GM21423 (cell line): ENCODE measurements at regions not wholly inside any gene's neighbourhood (a gene's known extent, or its start where the extent isn't known, plus 50 kb on each side); places are given as distances from the start of the nearest gene placed in this dataset.
A peak's percentile ranks its signal among the peaks of the same experiment; 100 is the strongest.
"Not testable (repeated sequence)": the region's sequence is repeated elsewhere in the genome, so short reads cannot be mapped to it uniquely, and the experiment has no call there.

ENCODE experiments used
- ATAC-seq: cut with Tn5 transposase; IDR thresholded peaks from one replicate; pipeline ENCODE4 v1.9.1; 2021; ENCODE audit warnings: mild to moderate bottlenecking, moderate library complexity; ENCODE audit not compliant: unreplicated experiment

DNA sequence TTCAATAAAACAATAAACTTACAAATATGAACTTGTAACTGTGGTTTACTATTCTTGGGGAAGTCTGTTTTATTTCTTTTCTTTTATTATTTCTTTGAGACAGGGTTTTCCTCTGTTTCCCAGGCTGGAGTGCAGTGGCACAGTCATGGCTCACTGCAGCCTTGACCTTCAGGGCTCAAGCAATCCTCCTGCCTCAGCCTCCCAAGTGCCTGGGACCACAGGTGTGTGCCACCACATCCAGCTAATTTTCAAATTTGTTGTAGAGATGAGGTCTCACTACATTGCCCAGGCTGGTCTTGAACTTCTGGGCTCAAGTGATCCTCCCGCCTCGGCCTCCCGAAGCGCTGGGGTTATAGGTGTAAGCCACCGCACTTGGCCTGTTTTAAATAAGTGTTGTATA is 343.4 kb downstream of the SOX9 start:
- not testable (repeated sequence) for ATAC-seq

DNA sequence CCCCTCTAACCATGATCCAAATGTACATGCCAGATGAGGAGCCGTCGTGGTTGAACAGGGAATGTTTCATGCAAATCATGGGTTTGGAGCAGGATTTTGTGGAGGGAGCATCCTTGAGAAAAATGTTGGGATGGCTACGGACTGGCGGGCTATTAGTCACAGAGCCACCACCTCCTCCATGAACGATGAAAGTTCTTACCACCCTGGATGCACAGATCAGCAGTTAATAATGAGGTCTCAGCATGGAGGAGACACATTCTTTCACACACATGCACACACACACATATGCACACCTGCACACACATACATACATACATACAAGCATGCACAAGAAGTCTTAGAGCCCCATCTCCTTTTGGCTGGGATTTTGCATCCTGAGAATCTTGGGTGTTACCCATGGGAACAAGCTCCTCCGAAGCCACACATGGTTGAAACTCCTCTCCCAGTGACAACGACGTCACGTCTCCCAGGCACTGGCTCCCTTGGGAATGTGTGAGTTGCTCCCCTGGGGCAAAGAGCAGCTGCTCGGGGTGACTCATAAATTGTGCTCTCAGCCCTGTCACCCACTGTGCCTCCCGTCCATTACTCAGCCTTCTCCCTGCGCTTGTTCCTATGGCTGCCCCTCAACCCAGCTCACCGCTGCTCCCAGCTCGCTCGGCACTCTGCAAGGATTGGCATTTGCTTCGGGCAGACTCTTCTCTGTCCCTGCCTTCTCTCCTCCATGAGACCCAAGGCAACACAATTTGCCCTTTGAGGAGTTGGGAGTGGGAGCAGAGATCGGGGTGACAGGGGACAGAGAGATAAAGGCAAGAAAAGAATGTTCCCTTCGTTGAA is 344.6 kb downstream of the SOX9 start:
- peak; percentile 50 for ATAC-seq

GRCh38 chr17:72466199-72466598 is 345.4 kb downstream of the SOX9 start:
- ATAC-seq: peak; percentile 57

GRCh38 chr17:72466606-72467005 is 345.8 kb downstream of the SOX9 start:
- ATAC-seq: no peak

- no peak for ATAC-seq
Observed at GRCh38 chr17:72467841-72468653, 347.2 kb downstream of the SOX9 start.

- no peak for ATAC-seq
Observed at GRCh38 chr17:72468841-72469240, 348.0 kb downstream of the SOX9 start.

- ATAC-seq: no peak
Observed at GRCh38 chr17:72470121-72470705, 349.4 kb downstream of the SOX9 start.

GRCh38 chr17:72470734-72471133 is 349.9 kb downstream of the SOX9 start:
- ATAC-seq: no peak

GRCh38 chr17:72471296-72471695 is 350.5 kb downstream of the SOX9 start:
- no peak for ATAC-seq

- no peak for ATAC-seq
Observed at GRCh38 chr17:72472106-72472505, 351.3 kb downstream of the SOX9 start.

- not testable (repeated sequence) for ATAC-seq
Observed at GRCh38 chr17:72472853-72473390, 352.1 kb downstream of the SOX9 start.

- no peak for ATAC-seq
Observed at GRCh38 chr17:72474243-72474642, 353.4 kb downstream of the SOX9 start.

DNA sequence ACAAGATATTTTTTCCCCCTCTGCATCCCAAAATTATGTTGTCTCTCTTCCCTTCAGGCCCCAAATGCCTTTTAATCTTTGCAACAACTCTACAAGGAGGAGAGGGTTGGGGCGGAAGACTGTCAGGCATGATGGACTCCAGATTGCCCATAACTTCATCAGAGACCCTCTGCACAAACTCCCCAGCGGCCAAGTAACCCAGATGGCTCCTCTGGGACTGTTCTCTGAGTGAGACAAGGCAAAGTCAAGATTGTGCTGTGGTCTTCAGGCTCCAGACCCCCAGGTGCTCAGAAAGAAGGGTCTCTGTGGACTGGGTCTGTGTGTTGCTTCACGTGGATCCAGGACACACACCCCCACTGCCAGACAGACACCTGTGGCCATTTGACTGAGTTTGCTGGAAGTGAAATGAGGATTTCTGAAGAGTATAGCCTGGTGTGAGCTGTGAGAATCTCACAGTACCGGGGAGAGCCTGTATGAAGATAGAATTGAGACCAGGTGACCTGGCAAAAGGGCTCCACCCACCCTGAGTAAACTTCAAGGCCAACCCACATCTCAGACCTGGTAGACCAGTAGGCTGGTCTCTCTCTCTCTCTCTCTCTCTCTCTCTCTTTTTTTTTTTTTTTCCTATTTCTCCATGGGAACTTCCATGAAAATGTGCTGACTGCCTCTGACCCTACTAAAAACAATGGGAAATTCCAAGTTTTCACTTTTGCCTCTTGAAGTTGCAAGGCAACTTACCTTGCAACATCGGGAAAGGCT is 354.1 kb downstream of the SOX9 start:
- ATAC-seq: no peak

DNA sequence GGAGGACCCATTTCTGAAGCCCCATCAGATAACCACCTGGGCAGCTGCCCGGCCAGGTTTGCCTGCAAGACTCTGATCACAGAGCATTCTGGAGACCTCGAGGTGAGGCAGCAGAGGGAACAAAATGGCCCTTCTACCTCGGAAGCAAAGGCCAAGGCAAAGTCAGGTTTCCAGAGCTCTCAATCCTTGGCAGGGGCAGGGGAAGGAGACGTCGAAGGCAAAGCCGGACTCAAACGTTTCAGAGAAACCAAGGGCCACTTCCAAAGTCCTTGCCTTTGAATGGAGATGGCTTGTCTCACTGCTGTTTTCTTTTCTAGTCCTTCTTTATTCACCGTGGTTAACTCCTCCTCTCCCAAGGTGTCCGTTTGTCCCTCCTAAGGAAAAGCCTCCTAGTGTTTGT is 355.3 kb downstream of the SOX9 start:
- no peak for ATAC-seq

GRCh38 chr17:72476575-72476986 is 355.8 kb downstream of the SOX9 start:
- no peak for ATAC-seq

GRCh38 chr17:72477491-72477890 is 356.7 kb downstream of the SOX9 start:
- ATAC-seq: no peak

GRCh38 chr17:72479113-72479512 is 358.3 kb downstream of the SOX9 start:
- ATAC-seq: no peak

GRCh38 chr17:72481572-72481971 is 360.8 kb downstream of the SOX9 start:
- no peak for ATAC-seq

GRCh38 chr17:72485596-72485995 is 364.8 kb downstream of the SOX9 start:
- no peak for ATAC-seq

GRCh38 chr17:72486806-72487205 is 366.0 kb downstream of the SOX9 start:
- no peak for ATAC-seq
